BJ (cell line): ENCODE measurements at regions not wholly inside any gene's neighbourhood (a gene's known extent, or its start where the extent isn't known, plus 50 kb on each side); places are given as distances from the start of the nearest gene placed in this dataset.

Experiments
- CTCF ChIA-PET: fragments of 350-600 bp; formaldehyde crosslinking; extraction: SDS; loops from one replicate; lab custom pipeline; 2021; ENCODE audit warnings: antibody characterized with exemption, inconsistent platforms; lab: Yijun Ruan, JAX
- POLR2A ChIA-PET: fragments of 300-600 bp; sonication (Branson Sonifier 250); formaldehyde crosslinking; extraction: SDS; loops from one replicate; lab custom pipeline; 2021; ENCODE audit warnings: antibody characterized with exemption; lab: Charles Lee
- DNase-seq: peaks from one replicate; pipeline ENCODE4 v3.0.0-alpha.2; 2011; ENCODE audit warnings: low read depth
- H3K27me3 ChIP-seq: 2 replicates; pipeline ENCODE4 v1.6.0; 2011; ENCODE audit warnings: low read length; ENCODE audit not compliant: control insufficient read depth, insufficient read depth
- H3K36me3 ChIP-seq: 2 replicates; pipeline ENCODE4 v1.5.1; 2011; ENCODE audit warnings: low read length; ENCODE audit not compliant: control insufficient read depth, insufficient read depth
- H3K4me3 ChIP-seq: 2 replicates; pipeline ENCODE4 v1.5.1; 2011; ENCODE audit warnings: low read depth, mild to moderate bottlenecking, control low read depth, low read length
- TF ChIP-seq, protein P1 (sequence below): IDR thresholded peaks from 2 replicates; pipeline ENCODE4 v1.5.1; 2011; ENCODE audit warnings: low read depth, mild to moderate bottlenecking, control low read depth, inconsistent platforms, low read length, moderate library complexity; ENCODE audit not compliant: insufficient read depth

DNA sequence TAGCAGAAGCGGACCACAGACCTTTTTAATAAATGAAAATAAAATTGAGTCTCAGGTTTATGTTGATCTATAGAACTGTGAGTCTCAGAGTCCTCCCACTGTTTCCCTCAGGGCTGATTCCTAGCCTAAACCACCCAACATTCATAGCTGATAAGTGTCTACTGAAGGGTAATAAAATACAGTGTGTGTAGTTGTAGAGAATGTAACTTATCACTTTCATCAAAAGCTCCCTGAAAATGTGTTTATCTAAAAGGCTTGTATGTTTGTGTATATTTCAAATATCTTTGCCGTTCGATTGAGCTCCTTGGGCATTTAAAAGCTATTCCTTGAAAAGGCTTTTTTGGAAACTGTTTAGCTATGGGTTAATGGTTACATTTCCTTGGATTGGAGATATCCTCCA lies 740.3 kb upstream of the SOX9 start:
- TF ChIP-seq, protein P1, sequence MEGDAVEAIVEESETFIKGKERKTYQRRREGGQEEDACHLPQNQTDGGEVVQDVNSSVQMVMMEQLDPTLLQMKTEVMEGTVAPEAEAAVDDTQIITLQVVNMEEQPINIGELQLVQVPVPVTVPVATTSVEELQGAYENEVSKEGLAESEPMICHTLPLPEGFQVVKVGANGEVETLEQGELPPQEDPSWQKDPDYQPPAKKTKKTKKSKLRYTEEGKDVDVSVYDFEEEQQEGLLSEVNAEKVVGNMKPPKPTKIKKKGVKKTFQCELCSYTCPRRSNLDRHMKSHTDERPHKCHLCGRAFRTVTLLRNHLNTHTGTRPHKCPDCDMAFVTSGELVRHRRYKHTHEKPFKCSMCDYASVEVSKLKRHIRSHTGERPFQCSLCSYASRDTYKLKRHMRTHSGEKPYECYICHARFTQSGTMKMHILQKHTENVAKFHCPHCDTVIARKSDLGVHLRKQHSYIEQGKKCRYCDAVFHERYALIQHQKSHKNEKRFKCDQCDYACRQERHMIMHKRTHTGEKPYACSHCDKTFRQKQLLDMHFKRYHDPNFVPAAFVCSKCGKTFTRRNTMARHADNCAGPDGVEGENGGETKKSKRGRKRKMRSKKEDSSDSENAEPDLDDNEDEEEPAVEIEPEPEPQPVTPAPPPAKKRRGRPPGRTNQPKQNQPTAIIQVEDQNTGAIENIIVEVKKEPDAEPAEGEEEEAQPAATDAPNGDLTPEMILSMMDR: no peak

DNA sequence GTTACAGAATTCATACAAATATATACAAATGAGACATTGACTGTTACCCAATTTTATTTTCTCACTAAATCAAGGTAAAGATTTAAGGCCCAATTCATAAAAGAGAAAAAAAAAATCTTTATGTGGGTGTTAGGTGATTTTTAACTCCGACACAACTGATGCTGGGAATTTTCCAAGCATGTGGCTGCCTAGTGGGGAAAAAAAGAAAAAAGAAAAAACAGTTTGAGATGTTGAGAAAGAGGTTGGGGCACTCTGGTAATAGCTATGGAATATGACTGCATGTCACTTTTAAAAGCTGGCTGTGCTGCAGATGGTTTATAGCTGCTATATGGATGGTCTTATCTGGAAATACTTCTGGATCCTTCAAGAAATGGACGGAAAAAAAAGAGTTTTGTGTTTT lies 739.9 kb upstream of the SOX9 start:
- TF ChIP-seq, protein P1: no peak
- H3K36me3 ChIP-seq: no peaks in the 10 kb centered on the region
- ChIA-PET CTCF (interaction anchor here (0.9 to 1.2 kb wide), 3 partner anchors 17 to 1159 kb away, joined by 3 to 4 read pairs (median 3); no protein-coding TSS in a partner anchor), POLR2A (interaction anchor here (0.6 kb wide), 1 partner anchor 33 kb away, joined by 3 read pairs; no protein-coding TSS in a partner anchor)
- no peaks in the 10 kb centered on the region; the same call in 1 of the 2 replicates for H3K27me3 ChIP-seq
- DNase-seq: no peak
- H3K4me3 ChIP-seq: no peak overlapping the region

More for the DNA sequence above, 740.3 kb upstream of the SOX9 start:
- Histone ChIP-seq H3K36me3 (no peaks in the 10 kb centered on the region), H3K27me3 (no peaks in the 10 kb centered on the region; the same call in 1 of the 2 replicates), H3K4me3 (no peak overlapping the region)
- ChIA-PET CTCF (interaction anchor here (0.7 to 1.2 kb wide), 4 partner anchors 17 to 1159 kb away, joined by 3 to 4 read pairs (median 3); no protein-coding TSS in a partner anchor), POLR2A (interaction anchor here (0.6 kb wide), 1 partner anchor 33 kb away, joined by 3 read pairs; no protein-coding TSS in a partner anchor)
- no peak for DNase-seq

DNA sequence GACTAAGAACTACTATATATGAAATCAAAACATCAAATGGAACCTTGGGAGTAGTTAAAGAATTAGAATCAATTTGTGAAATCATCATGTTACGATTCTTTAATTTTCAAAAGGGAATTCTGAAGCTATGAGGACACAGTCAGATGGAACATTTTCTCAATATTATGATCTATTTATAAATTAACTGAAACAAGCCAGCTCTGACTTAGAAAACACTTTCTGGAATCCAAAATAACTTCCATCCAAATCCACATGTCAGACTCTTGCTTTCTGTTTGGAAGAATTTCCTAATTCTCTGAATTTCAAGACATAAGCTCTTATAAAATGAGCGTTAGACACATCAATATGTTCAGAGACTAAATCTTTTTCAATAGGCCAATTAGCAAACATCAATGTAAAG lies 737.7 kb upstream of the SOX9 start:
- Histone ChIP-seq H3K27me3 (no peaks in the 10 kb centered on the region; the same call in 1 of the 2 replicates), H3K36me3 (no peaks in the 10 kb centered on the region), H3K4me3 (no peak overlapping the region)
- TF ChIP-seq, protein P1: no peak
- ChIA-PET CTCF (interaction anchor here (0.8 kb wide), 1 partner anchor 1231 kb away, joined by 3 read pairs; no protein-coding TSS in a partner anchor), POLR2A (no interaction called here)
- no peak for DNase-seq

DNA sequence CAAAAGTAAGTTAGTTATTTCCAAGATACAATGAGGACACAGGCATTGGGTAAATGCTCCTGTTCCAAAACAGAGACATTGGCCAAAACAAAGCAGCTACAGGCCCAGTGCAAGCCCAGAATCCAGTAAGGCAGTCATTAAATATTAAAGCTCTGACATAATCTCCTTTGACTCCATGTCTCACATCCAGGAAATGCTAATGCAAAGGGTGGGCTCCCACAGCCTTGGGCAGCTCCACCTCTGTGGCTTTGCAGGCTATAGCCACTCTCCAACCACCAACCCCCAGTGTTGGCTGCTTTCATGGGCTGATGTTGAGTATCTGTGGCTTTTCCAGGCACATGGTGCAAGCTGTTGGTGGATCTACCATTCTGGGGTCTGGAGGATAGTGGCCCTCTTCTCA lies 733.4 kb upstream of the SOX9 start:
- no peak overlapping the region for H3K4me3 ChIP-seq
- H3K27me3 ChIP-seq: no peaks in the 10 kb centered on the region; the same call in 1 of the 2 replicates
- DNase-seq: no peak
- ChIA-PET CTCF (no interaction called here), POLR2A (no interaction called here)
- TF ChIP-seq, protein P1: no peak
- H3K36me3 ChIP-seq: no peaks in the 10 kb centered on the region

DNA sequence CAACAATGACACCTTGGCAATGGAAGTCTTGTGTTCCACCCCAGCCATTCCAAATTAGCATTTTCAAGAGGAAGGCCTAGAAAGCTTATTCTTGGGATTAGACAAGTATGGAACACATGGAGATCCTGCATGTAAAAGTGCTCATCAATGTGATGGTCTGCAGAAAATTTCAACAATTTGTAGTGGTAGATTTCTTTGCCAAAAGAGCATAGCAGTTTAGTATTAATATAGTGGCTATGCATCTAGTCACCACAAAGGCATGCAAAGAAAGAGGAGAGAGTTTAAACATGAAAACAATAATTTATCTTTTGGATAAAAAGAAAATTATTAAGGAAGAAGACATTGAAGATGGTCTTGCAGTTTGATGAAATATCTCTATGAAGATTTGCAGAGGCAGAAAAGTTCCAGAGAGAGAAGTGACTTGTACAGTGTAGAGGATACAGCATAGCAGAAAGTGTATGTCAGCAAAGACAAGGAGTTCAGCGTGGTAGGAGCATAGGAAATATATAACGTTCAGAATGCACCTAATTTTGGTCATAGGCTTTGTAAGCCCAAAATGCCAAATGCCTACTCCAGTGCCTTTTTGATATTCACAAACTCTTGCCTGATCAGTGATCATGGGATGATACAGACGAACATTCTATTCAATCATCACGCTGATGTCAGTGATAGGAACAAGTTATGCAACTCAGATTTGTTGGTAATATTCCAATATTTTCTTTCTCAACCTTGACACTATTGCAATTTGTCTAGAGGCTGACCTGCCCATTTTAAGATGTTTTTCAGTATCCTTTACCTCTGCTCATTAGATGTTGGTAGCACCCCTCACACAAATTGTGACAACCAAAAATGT lies 727.9 kb upstream of the SOX9 start:
- no peak for DNase-seq
- POLR2A ChIA-PET: no interaction called here
- Histone ChIP-seq H3K4me3 (no peak overlapping the region), H3K36me3 (no peaks in the 10 kb centered on the region), H3K27me3 (no peaks in the 10 kb centered on the region)
- CTCF ChIA-PET: interaction anchor here (0.8 kb wide), 1 partner anchor 80 kb away, joined by 3 read pairs; no protein-coding TSS in a partner anchor
- TF ChIP-seq, protein P1: no peak
